HCT116 (cell line): ENCODE measurements at regions not wholly inside any gene's neighbourhood (a gene's known extent, or its start where the extent isn't known, plus 50 kb on each side); places are given as distances from the start of the nearest gene placed in this dataset.

Experiments used
- ATAC-seq: fragments of 200-7000 bp; cut with Tn5 transposase; 2 replicates; pipeline ENCODE4 v1.9.1; 2020; ENCODE audit warnings: mild to moderate bottlenecking, moderate library complexity
- BruUV-seq: library from RNA; stranded (reverse); fragments of 400-500 nt; replicated peaks from 2 replicates; lab custom pipeline; 2021; lab: Mats Ljungman, UMichigan
- CTCF ChIA-PET: fragments of 300-600 bp; sonication (Branson Sonifier 250); formaldehyde crosslinking; loops from one replicate; lab custom pipeline; 2021; ENCODE audit warnings: antibody characterized with exemption; lab: Charles Lee
- POLR2A ChIA-PET: fragments of 300-600, 350-600 bp; sonication (Branson Sonifier 250); formaldehyde crosslinking; loops from one replicate; lab custom pipeline; 2021; ENCODE audit warnings: antibody characterized with exemption; lab: Charles Lee
- RAD21 ChIA-PET, 2 experiments: fragments of 300-600 bp; sonication (Branson Sonifier 250); formaldehyde crosslinking; loops; one replicate each; lab custom pipeline; 2023; ENCODE audit warnings: low total read pairs in 2 of 2; ENCODE audit not compliant: uncharacterized antibody in 2 of 2, unreplicated experiment in 2 of 2, low non-redundant PET in 1 of 2; lab: Charles Lee
- DNase-seq: peaks from one replicate; pipeline ENCODE4 v3.0.0-alpha.2; 2010; ENCODE audit warnings: low read depth, low spot score
- H2AFZ ChIP-seq: fragments of 200-600 bp; shearing (Covaris generic), sonication (generic); 2 replicates; pipeline ENCODE4 v1.6.1; 2017; ENCODE audit warnings: low read depth, mixed run types, mixed read lengths, antibody characterized with exemption, low read length; ENCODE audit not compliant: poor library complexity, severe bottlenecking
- H3K27ac ChIP-seq: 2 replicates; pipeline ENCODE4 v1.5.1; 2012; ENCODE audit warnings: low read depth, low read length
- H3K27me3 ChIP-seq: fragments of 200-600 bp; sonication (generic); 2 replicates; pipeline ENCODE4 v1.6.1; 2016; ENCODE audit warnings: mixed run types, low read length, mixed read lengths; ENCODE audit not compliant: insufficient read depth
- H3K36me3 ChIP-seq, 2 experiments: fragments of 200-500 bp in 1 of 2; fragments of 200-600 bp in 1 of 2; sonication (Bioruptor generic) in 1 of 2; sonication (generic) in 1 of 2; 2 replicates each; pipeline versions ENCODE4 v1.5.1 to v1.6.1; 2014 to 2016; ENCODE audit warnings: low read length in 2 of 2, inconsistent platforms in 1 of 2, mixed read lengths in 1 of 2, mixed run types in 1 of 2; ENCODE audit not compliant: insufficient read depth in 2 of 2, control insufficient read depth in 1 of 2
- H3K4me1 ChIP-seq, 2 experiments: fragments of 200-600 bp in 1 of 2; sonication (generic) in 1 of 2; 2 replicates each; pipeline versions ENCODE4 v1.5.1 to v1.6.1; 2012 to 2017; ENCODE audit warnings: low read length in 2 of 2, inconsistent platforms in 1 of 2, mild to moderate bottlenecking in 1 of 2, mixed read lengths in 1 of 2, mixed run types in 1 of 2, moderate library complexity in 1 of 2; ENCODE audit not compliant: insufficient read depth in 2 of 2, control insufficient read depth in 1 of 2
- H3K4me2 ChIP-seq: fragments of 200-600 bp; sonication (generic); 2 replicates; pipeline ENCODE4 v1.6.1; 2017; ENCODE audit warnings: mixed run types, low read length, mixed read lengths
- H3K4me3 ChIP-seq, 2 experiments: fragments of 200-600 bp in 1 of 2; sonication (generic) in 1 of 2; replicated peaks in 1 of 2; 2 replicates each; pipeline ENCODE4 v1.5.1; 2011 to 2016; ENCODE audit warnings: low read length in 2 of 2, control low read depth in 1 of 2, low read depth in 1 of 2, mild to moderate bottlenecking in 1 of 2, mixed read lengths in 1 of 2, mixed run types in 1 of 2
- H3K79me2 ChIP-seq: fragments of 200-600 bp; sonication (generic); 2 replicates; pipeline ENCODE4 v1.6.1; 2017; ENCODE audit warnings: mild to moderate bottlenecking, mixed run types, low read length, moderate library complexity, mixed read lengths; ENCODE audit not compliant: insufficient read depth
- H3K9ac ChIP-seq: fragments of 200-600 bp; sonication (generic); 2 replicates; pipeline ENCODE4 v1.6.1; 2016; ENCODE audit warnings: low read length, mixed read lengths
- H3K9me2 ChIP-seq: fragments of 200-600 bp; sonication (generic), shearing (Covaris generic); 2 replicates; pipeline ENCODE4 v1.6.1; 2017; ENCODE audit warnings: mixed run types, mild to moderate bottlenecking, moderate library complexity; ENCODE audit not compliant: insufficient read depth
- H3K9me3 ChIP-seq, 2 experiments: fragments of 200-500 bp in 1 of 2; fragments of 200-600 bp in 1 of 2; sonication (Bioruptor generic) in 1 of 2; sonication (generic) in 1 of 2; 2 replicates each; pipeline ENCODE4 v1.6.1; 2014 to 2017; ENCODE audit warnings: low read length in 2 of 2, mixed read lengths in 2 of 2, inconsistent platforms in 1 of 2, low read depth in 1 of 2, mild to moderate bottlenecking in 1 of 2, mixed run types in 1 of 2, moderate library complexity in 1 of 2; ENCODE audit not compliant: control insufficient read depth in 1 of 2, insufficient read depth in 1 of 2
- H4K20me1 ChIP-seq: fragments of 200-600 bp; sonication (generic), shearing (Covaris generic); 2 replicates; pipeline ENCODE4 v1.6.1; 2017; ENCODE audit warnings: mixed run types, mild to moderate bottlenecking, moderate library complexity; ENCODE audit not compliant: insufficient read depth
- CEBPB ChIP-seq: IDR thresholded peaks from 2 replicates; pipeline ENCODE4 v1.6.1; 2012; ENCODE audit warnings: low read depth
- EGR1 ChIP-seq: IDR thresholded peaks from 2 replicates; pipeline ENCODE4 v1.6.1; 2012; ENCODE audit warnings: low read depth
- ELF1 ChIP-seq: IDR thresholded peaks from 2 replicates; pipeline ENCODE4 v1.6.1; 2012; ENCODE audit warnings: low read depth, borderline replicate concordance
- EZH2 ChIP-seq: fragments of 200-600 bp; sonication (generic); IDR thresholded peaks from 2 replicates; pipeline ENCODE4 v1.6.1; 2017; ENCODE audit warnings: antibody characterized with exemption, mixed run types
- EZH2phosphoT487 ChIP-seq: fragments of 200-600 bp; IDR thresholded peaks from 2 replicates; pipeline ENCODE4 v1.6.1; 2018; ENCODE audit warnings: antibody characterized with exemption, borderline replicate concordance
- FOSL1 ChIP-seq: IDR thresholded peaks from 2 replicates; pipeline ENCODE4 v1.6.1; 2012; ENCODE audit warnings: low read depth
- JUND ChIP-seq: IDR thresholded peaks from 2 replicates; pipeline ENCODE4 v1.6.1; 2012
- POLR2AphosphoS5 ChIP-seq: IDR thresholded peaks from 2 replicates; pipeline ENCODE4 v1.6.1; 2011; ENCODE audit warnings: mild to moderate bottlenecking, low read depth, low read length, moderate library complexity
- REST ChIP-seq: IDR thresholded peaks from 2 replicates; pipeline ENCODE4 v1.6.1; 2012; ENCODE audit warnings: low read depth
- SIN3A ChIP-seq: IDR thresholded peaks from 2 replicates; pipeline ENCODE4 v1.6.1; 2012; ENCODE audit warnings: low read depth
- SRF ChIP-seq: IDR thresholded peaks from 2 replicates; pipeline ENCODE4 v1.6.1; 2012; ENCODE audit warnings: low read depth
- TCF7L2 ChIP-seq: IDR thresholded peaks from 2 replicates; pipeline ENCODE4 v1.7.0; 2011; ENCODE audit warnings: borderline replicate concordance, inconsistent platforms; ENCODE audit not compliant: insufficient read depth, insufficient read length; ENCODE audit errors: extremely low read depth
- YY1 ChIP-seq: IDR thresholded peaks from 2 replicates; pipeline ENCODE4 v1.6.1; 2011; ENCODE audit warnings: low read length, low read depth, moderate library complexity, mild to moderate bottlenecking; ENCODE audit not compliant: insufficient replicate concordance; ENCODE audit errors: extremely low read depth
- intact Hi-C: fragments of 100-400 bp; cut with micrococcal nuclease; formaldehyde crosslinking; loops from 2 replicates; pipeline ENCODE4 v1.10.0; 2022
- TF ChIP-seq, protein P1 (sequence below): IDR thresholded peaks from 2 replicates; pipeline ENCODE4 v1.6.1; 2011; ENCODE audit warnings: mild to moderate bottlenecking, low read length, moderate library complexity; ENCODE audit not compliant: insufficient replicate concordance; ENCODE audit errors: extremely low read depth
- TF ChIP-seq, protein P2 (sequence below): IDR thresholded peaks from 2 replicates; pipeline ENCODE4 v1.6.1; 2012

- ChIA-PET CTCF (no interaction called here), RAD21 (interaction anchor here in 1 of 2 experiments (0.7 to 0.8 kb wide), 2 partner anchors 279 to 294 kb away, joined by 3 read pairs; no protein-coding TSS in a partner anchor), POLR2A (no interaction called here)
- no peaks in the 10 kb centered on the region for H3K79me2 ChIP-seq
- H3K9ac ChIP-seq: no peak overlapping the region
- no TSS peak for BruUV-seq
- intact Hi-C loops: loop anchor here (10.0 kb wide), 1 partner anchor 1108 kb away; no protein-coding TSS in a partner anchor
- H3K36me3 ChIP-seq: no peaks in the 10 kb centered on the region
- H4K20me1 ChIP-seq: no peaks in the 10 kb centered on the region
- H3K4me1 ChIP-seq: peaks cover 0 to 5% of the 10 kb centered on the region in 2 experiments; a peak in 2 of 4 replicates
- no peaks in the 10 kb centered on the region for H3K9me2 ChIP-seq
- no peak overlapping the region for H3K27ac ChIP-seq
- ATAC-seq (no peak), DNase-seq (no peak)
- H2AFZ ChIP-seq: peak overlapping the region; percentile 98
- TF ChIP-seq EGR1 (no peak), SIN3A (no peak), JUND (no peak), REST (no peak), SRF (no peak), EZH2 (no peak), CEBPB (no peak), POLR2AphosphoS5 (no peak), ELF1 (no peak), EZH2phosphoT487 (no peak), FOSL1 (no peak), YY1 (no peak), TCF7L2 (no peak)
- TF ChIP-seq, protein P1, sequence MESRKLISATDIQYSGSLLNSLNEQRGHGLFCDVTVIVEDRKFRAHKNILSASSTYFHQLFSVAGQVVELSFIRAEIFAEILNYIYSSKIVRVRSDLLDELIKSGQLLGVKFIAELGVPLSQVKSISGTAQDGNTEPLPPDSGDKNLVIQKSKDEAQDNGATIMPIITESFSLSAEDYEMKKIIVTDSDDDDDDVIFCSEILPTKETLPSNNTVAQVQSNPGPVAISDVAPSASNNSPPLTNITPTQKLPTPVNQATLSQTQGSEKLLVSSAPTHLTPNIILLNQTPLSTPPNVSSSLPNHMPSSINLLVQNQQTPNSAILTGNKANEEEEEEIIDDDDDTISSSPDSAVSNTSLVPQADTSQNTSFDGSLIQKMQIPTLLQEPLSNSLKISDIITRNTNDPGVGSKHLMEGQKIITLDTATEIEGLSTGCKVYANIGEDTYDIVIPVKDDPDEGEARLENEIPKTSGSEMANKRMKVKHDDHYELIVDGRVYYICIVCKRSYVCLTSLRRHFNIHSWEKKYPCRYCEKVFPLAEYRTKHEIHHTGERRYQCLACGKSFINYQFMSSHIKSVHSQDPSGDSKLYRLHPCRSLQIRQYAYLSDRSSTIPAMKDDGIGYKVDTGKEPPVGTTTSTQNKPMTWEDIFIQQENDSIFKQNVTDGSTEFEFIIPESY: no peak
- TF ChIP-seq, protein P2, sequence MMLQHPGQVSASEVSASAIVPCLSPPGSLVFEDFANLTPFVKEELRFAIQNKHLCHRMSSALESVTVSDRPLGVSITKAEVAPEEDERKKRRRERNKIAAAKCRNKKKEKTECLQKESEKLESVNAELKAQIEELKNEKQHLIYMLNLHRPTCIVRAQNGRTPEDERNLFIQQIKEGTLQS: no peak
- H3K9me3 ChIP-seq: no peaks in the 10 kb centered on the region
- H3K4me2 ChIP-seq: no peak overlapping the region
- no peaks in the 10 kb centered on the region for H3K27me3 ChIP-seq
- no peak overlapping the region for H3K4me3 ChIP-seq
Observed at GRCh38 chr6:145212813-145213212, 522.5 kb downstream of the EPM2A start.
